Thyroid gland (tissue), 4 donors: ENCODE measurements at regions not wholly inside any gene's neighbourhood (a gene's known extent, or its start where the extent isn't known, plus 50 kb on each side); places are given as distances from the start of the nearest gene placed in this dataset.

ENCODE experiments used
- DNase-seq, 2 donors: peaks; one replicate each; pipeline ENCODE4 v3.0.0-alpha.2; 2019
- H3K27ac ChIP-seq, 3 donors: fragments of 200-600 bp; sonication (generic); 1 replicate in 2 of 3; 2 replicates in 1 of 3; pipeline ENCODE4 v1.5.1; 2016 to 2019; ENCODE audit warnings: mild to moderate bottlenecking in 1 of 3, moderate library complexity in 1 of 3
- H3K27me3 ChIP-seq: fragments of 200-600 bp; sonication (generic); one replicate; pipeline ENCODE4 v1.5.1; 2019
- H3K36me3 ChIP-seq, 2 donors: fragments of 200-600 bp; sonication (generic); one replicate each; pipeline ENCODE4 v1.5.1; 2016 to 2019
- H3K4me1 ChIP-seq, 2 donors: fragments of 200-600 bp; sonication (generic); one replicate each; pipeline ENCODE4 v1.5.1; 2017 to 2019
- H3K4me3 ChIP-seq, 3 donors: fragments of 200-600 bp; sonication (generic); replicated peaks in 1 of 3; 1 replicate in 2 of 3; 2 replicates in 1 of 3; pipeline ENCODE4 v1.5.1; 2016; ENCODE audit warnings: mild to moderate bottlenecking in 1 of 3
- H3K9me3 ChIP-seq: fragments of 200-600 bp; sonication (generic); one replicate; pipeline ENCODE4 v1.5.1; 2017
- CTCF ChIP-seq, 6 experiments: fragments of 200-600 bp in 3 of 6; fragments of 450-650 bp in 3 of 6; sonication (generic) in 3 of 6; IDR thresholded peaks; one replicate each; pipeline ENCODE4 v1.5.1; 2016 to 2019; ENCODE audit warnings: antibody characterized with exemption in 6 of 6, mild to moderate bottlenecking in 2 of 6, inconsistent platforms in 1 of 6, moderate library complexity in 1 of 6
- POLR2A ChIP-seq, 2 donors: fragments of 450-650 bp; IDR thresholded peaks; one replicate each; pipeline ENCODE4 v1.6.1; 2017; ENCODE audit warnings: antibody characterized with exemption in 2 of 2, mild to moderate bottlenecking in 2 of 2, moderate library complexity in 1 of 2
- WGBS, 2 donors: methylation state at CpG; one replicate each; pipeline ENCODE4 v1.1.5; 2017; 5-methylcytosine and 5-hydroxymethylcytosine counted together
- intact Hi-C: fragments of 100-400 bp; cut with DNase I; formaldehyde crosslinking; loops from one replicate; pipeline ENCODE4 v1.15.1; 2023

DNA sequence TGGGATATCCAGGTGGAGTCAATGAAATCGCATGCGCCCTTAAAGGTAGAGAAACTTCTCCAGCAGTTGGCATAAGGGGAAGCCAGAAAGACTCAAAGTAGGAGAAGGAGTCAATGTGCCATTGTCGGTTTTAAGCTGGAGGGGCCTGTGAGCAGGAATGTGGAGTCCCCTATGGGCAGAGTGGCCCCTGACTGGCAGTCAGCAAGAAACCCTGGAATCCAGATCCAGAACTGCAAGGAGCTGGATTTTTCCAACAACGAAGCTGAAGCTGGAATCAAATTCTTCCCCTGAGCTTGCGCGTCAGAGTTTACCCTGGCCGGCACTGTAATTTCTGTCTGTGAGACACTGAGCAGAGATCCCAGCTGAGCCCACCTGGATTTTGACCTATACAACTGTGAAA, 315.0 kb downstream of the DHX35 start:
- Histone ChIP-seq H3K4me3 (no peak overlapping the region), H3K9me3 (no peaks in the 10 kb centered on the region), H3K36me3 (no peaks in the 10 kb centered on the region), H3K27me3 (no peaks in the 10 kb centered on the region), H3K4me1 (no peaks in the 10 kb centered on the region), H3K27ac (no peak overlapping the region)
- 81 to 86% methylated on average over 7 of the region's 7 CpGs for WGBS, 2 donors
- DNase-seq: no peak
- TF ChIP-seq CTCF (IDR thresholded peaks at IDR 0.05): no peak
- no peak for TF ChIP-seq POLR2A (IDR thresholded peaks at IDR 0.05)
- intact Hi-C loops: no loop called here

- Histone ChIP-seq H3K9me3 (no peaks in the 10 kb centered on the region), H3K4me3 (no peak overlapping the region), H3K36me3 (no peaks in the 10 kb centered on the region), H3K4me1 (peaks cover 0 to 2% of the 10 kb centered on the region in 2 donors), H3K27ac (no peak overlapping the region), H3K27me3 (no peaks in the 10 kb centered on the region)
- DNase-seq: no peak
- TF ChIP-seq POLR2A (IDR thresholded peaks at IDR 0.05) (no peak), CTCF (IDR thresholded peaks at IDR 0.05) (no peak)
- 47 to 50% methylated on average over 7 to 10 of the region's 10 CpGs for WGBS, 2 donors
- intact Hi-C loops: no loop called here
These were observed 308.9 kb downstream of the DHX35 start for GRCh38 chr20:39270837-39271604.

- Histone ChIP-seq H3K9me3 (no peaks in the 10 kb centered on the region), H3K4me1 (peaks cover 0 to 2% of the 10 kb centered on the region in 2 donors), H3K27me3 (no peaks in the 10 kb centered on the region), H3K4me3 (no peak overlapping the region), H3K27ac (no peak overlapping the region), H3K36me3 (no peaks in the 10 kb centered on the region)
- intact Hi-C loops: loop anchor here (10.0 kb wide), 1 partner anchor 1685 kb away; no protein-coding TSS in a partner anchor
- 40 to 43% methylated on average over 1 of the region's 1 CpG for WGBS, 2 donors
- TF ChIP-seq POLR2A (IDR thresholded peaks at IDR 0.05) (no peak), CTCF (IDR thresholded peaks at IDR 0.05) (no peak)
- DNase-seq: no peak
These were observed 307.5 kb downstream of the DHX35 start for GRCh38 chr20:39269493-39270217.

DNA sequence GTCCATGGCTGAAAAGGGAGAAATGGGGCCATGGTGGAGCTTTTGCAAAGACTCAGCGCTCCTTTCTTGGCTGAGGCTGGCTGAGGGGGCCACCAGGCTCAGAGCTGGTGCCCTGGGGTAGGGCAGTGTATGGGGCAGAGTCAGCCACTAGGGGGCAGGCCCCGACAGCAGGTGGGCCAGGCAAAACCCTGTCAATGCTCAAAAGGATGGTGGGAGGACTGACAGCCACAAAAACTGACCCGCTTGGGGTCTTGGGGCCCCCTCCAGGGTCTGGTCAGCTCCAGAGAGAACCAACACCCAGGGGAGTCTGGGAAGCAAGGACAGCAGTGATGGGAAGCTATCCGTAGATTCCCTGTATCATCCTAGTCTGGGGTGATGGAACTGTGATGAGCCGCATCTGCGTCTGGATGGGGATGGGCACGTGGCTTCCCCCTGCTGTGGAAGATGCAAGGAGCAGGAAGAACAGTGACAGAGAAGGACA, 306.9 kb downstream of the DHX35 start:
- H3K27ac ChIP-seq: no peak overlapping the region
- DNase-seq: peak; percentile 17 to 18
- WGBS, 2 donors: 29 to 30% methylated on average over 7 of the region's 7 CpGs
- H3K4me1 ChIP-seq: peaks cover 0 to 2% of the 10 kb centered on the region in 2 donors
- TF ChIP-seq CTCF (IDR thresholded peaks at IDR 0.05) (peak; percentile 31 to 62 (median 44)), POLR2A (IDR thresholded peaks at IDR 0.05) (no peak)
- no peak overlapping the region for H3K4me3 ChIP-seq
- no peaks in the 10 kb centered on the region for H3K36me3 ChIP-seq
- intact Hi-C loops: loop anchor here (10.0 kb wide), 1 partner anchor 1686 kb away; no protein-coding TSS in a partner anchor
- no peaks in the 10 kb centered on the region for H3K27me3 ChIP-seq
- no peaks in the 10 kb centered on the region for H3K9me3 ChIP-seq
